KMS-11 (cell line): ENCODE measurements at regions not wholly inside any gene's neighbourhood (a gene's known extent, or its start where the extent isn't known, plus 50 kb on each side); places are given as distances from the start of the nearest gene placed in this dataset.

Source experiments
- H2AFZ ChIP-seq: fragments of 200-600 bp; sonication (generic); 2 replicates; pipeline ENCODE4 v1.6.1; 2016; ENCODE audit warnings: antibody characterized with exemption, mixed run types, low read depth
- H3K27ac ChIP-seq: fragments of 200-600 bp; sonication (generic); 2 replicates; pipeline ENCODE4 v1.6.1; 2016; ENCODE audit warnings: mild to moderate bottlenecking, mixed run types
- H3K27me3 ChIP-seq: fragments of 200-600 bp; sonication (generic); 2 replicates; pipeline ENCODE4 v1.6.1; 2017; ENCODE audit warnings: mild to moderate bottlenecking, low read depth, mixed run types, moderate library complexity; ENCODE audit not compliant: insufficient read depth
- H3K36me3 ChIP-seq: fragments of 200-600 bp; sonication (generic); 2 replicates; pipeline ENCODE4 v1.6.1; 2017; ENCODE audit warnings: mild to moderate bottlenecking, mixed run types; ENCODE audit not compliant: insufficient read depth
- H3K4me1 ChIP-seq: fragments of 200-600 bp; sonication (generic); 2 replicates; pipeline ENCODE4 v1.6.1; 2016; ENCODE audit warnings: mild to moderate bottlenecking, low read depth, mixed run types; ENCODE audit not compliant: poor library complexity, severe bottlenecking
- H3K4me2 ChIP-seq: fragments of 200-600 bp; sonication (generic); 2 replicates; pipeline ENCODE4 v1.7.0; 2016; ENCODE audit warnings: mild to moderate bottlenecking, mixed run types
- H3K4me3 ChIP-seq: fragments of 200-600 bp; sonication (generic); IDR thresholded peaks from 2 replicates; pipeline ENCODE4 v1.6.1; 2017; ENCODE audit warnings: low read depth, low read length, mixed read lengths; ENCODE audit not compliant: insufficient read depth
- H3K79me2 ChIP-seq: fragments of 200-600 bp; sonication (generic); 2 replicates; pipeline ENCODE4 v1.6.1; 2016; ENCODE audit warnings: low read depth, mixed run types; ENCODE audit not compliant: insufficient read depth
- H3K9ac ChIP-seq: fragments of 200-600 bp; sonication (generic); 2 replicates; pipeline ENCODE4 v1.6.1; 2016; ENCODE audit warnings: mild to moderate bottlenecking, mixed run types
- H4K20me1 ChIP-seq: fragments of 200-600 bp; sonication (generic); 2 replicates; pipeline ENCODE4 v1.6.1; 2016; ENCODE audit warnings: mild to moderate bottlenecking, mixed run types; ENCODE audit not compliant: insufficient read depth
- TF ChIP-seq, protein P1 (sequence below): fragments of 200-600 bp; sonication (generic); conservative IDR thresholded peaks from 2 replicates; pipeline ENCODE4 v1.6.1; 2017; ENCODE audit warnings: low read depth, mild to moderate bottlenecking, antibody characterized with exemption, low read length, moderate library complexity, mixed read lengths

DNA sequence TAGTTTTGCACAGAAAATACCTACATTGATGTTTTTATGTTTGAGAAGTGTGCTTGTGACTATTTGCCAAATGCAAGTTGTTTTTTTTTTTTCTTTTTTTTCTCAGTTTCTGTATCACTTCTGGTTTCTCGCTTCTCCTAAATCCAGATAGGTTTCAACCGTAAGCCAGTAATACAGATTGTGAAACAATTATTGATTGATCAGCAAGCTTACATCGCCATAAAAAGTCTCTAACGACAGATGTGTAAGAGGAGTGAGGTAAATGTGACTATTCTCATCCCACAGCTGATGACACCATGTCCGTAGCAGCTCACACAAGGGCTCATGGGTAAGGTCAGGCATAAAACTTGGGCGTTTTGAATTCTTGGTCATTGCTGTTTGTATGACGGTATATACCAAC lies 202.8 kb upstream of the AKR1E2 start:
- Histone ChIP-seq H3K4me3 (no peak overlapping the region), H3K9ac (no peak overlapping the region), H4K20me1 (no peaks in the 10 kb centered on the region), H3K4me2 (no peak overlapping the region), H3K79me2 (no peaks in the 10 kb centered on the region), H3K27me3 (no peaks in the 10 kb centered on the region), H3K36me3 (no peaks in the 10 kb centered on the region), H3K27ac (no peak overlapping the region), H3K4me1 (no peaks in the 10 kb centered on the region), H2AFZ (no peak overlapping the region)
- TF ChIP-seq, protein P1, sequence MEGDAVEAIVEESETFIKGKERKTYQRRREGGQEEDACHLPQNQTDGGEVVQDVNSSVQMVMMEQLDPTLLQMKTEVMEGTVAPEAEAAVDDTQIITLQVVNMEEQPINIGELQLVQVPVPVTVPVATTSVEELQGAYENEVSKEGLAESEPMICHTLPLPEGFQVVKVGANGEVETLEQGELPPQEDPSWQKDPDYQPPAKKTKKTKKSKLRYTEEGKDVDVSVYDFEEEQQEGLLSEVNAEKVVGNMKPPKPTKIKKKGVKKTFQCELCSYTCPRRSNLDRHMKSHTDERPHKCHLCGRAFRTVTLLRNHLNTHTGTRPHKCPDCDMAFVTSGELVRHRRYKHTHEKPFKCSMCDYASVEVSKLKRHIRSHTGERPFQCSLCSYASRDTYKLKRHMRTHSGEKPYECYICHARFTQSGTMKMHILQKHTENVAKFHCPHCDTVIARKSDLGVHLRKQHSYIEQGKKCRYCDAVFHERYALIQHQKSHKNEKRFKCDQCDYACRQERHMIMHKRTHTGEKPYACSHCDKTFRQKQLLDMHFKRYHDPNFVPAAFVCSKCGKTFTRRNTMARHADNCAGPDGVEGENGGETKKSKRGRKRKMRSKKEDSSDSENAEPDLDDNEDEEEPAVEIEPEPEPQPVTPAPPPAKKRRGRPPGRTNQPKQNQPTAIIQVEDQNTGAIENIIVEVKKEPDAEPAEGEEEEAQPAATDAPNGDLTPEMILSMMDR = no peak

GRCh38 chr10:4622384-4622783 lies 203.6 kb upstream of the AKR1E2 start:
- no peaks in the 10 kb centered on the region for H3K79me2 ChIP-seq
- H3K27ac ChIP-seq = no peak overlapping the region
- H3K9ac ChIP-seq = no peak overlapping the region
- TF ChIP-seq, protein P1 = no peak
- no peak overlapping the region for H3K4me2 ChIP-seq
- H3K36me3 ChIP-seq = no peaks in the 10 kb centered on the region
- no peak overlapping the region for H2AFZ ChIP-seq
- no peaks in the 10 kb centered on the region for H3K4me1 ChIP-seq
- no peaks in the 10 kb centered on the region for H3K27me3 ChIP-seq
- no peak overlapping the region for H3K4me3 ChIP-seq
- no peaks in the 10 kb centered on the region for H4K20me1 ChIP-seq

GRCh38 chr10:4617589-4617988 lies 208.4 kb upstream of the AKR1E2 start:
- no peaks in the 10 kb centered on the region for H3K36me3 ChIP-seq
- H3K27me3 ChIP-seq = no peaks in the 10 kb centered on the region
- H3K27ac ChIP-seq = no peak overlapping the region
- no peaks in the 10 kb centered on the region for H4K20me1 ChIP-seq
- H3K4me1 ChIP-seq = no peaks in the 10 kb centered on the region
- H3K9ac ChIP-seq = no peak overlapping the region
- H3K4me3 ChIP-seq = no peak overlapping the region
- TF ChIP-seq, protein P1 = no peak
- no peak overlapping the region for H2AFZ ChIP-seq
- H3K4me2 ChIP-seq = no peak overlapping the region
- no peaks in the 10 kb centered on the region for H3K79me2 ChIP-seq

GRCh38 chr10:4615042-4615441 lies 211.0 kb upstream of the AKR1E2 start:
- Histone ChIP-seq H3K27ac (no peak overlapping the region), H3K36me3 (no peaks in the 10 kb centered on the region), H3K4me3 (no peak overlapping the region), H2AFZ (no peak overlapping the region), H3K4me1 (no peaks in the 10 kb centered on the region), H3K27me3 (no peaks in the 10 kb centered on the region), H3K9ac (no peak overlapping the region), H3K79me2 (no peaks in the 10 kb centered on the region), H4K20me1 (no peaks in the 10 kb centered on the region), H3K4me2 (no peak overlapping the region)
- TF ChIP-seq, protein P1 = no peak
